Effector memory CD4-positive, alpha-beta T cell (primary cell): ENCODE measurements at regions not wholly inside any gene's neighbourhood (a gene's known extent, or its start where the extent isn't known, plus 50 kb on each side); places are given as distances from the start of the nearest gene placed in this dataset.
"Not testable (repeated sequence)": the region's sequence is repeated elsewhere in the genome, so short reads cannot be mapped to it uniquely, and the experiment has no call there.

Experiments
- DNase-seq, 3 donors: peaks; one replicate each; pipeline ENCODE4 v3.0.0-alpha.2; 2020
- H3K27ac ChIP-seq: 2 replicates; pipeline ENCODE4 v1.7.0; 2013; ENCODE audit warnings: mild to moderate bottlenecking, low read length, moderate library complexity; ENCODE audit not compliant: insufficient read depth, poor library complexity, severe bottlenecking
- H3K27me3 ChIP-seq: replicated peaks from 2 replicates; pipeline ENCODE4 v1.7.0; 2013; ENCODE audit warnings: mild to moderate bottlenecking, low read length; ENCODE audit not compliant: insufficient read depth, control insufficient read depth, poor library complexity, severe bottlenecking
- H3K36me3 ChIP-seq: 2 replicates; pipeline ENCODE4 v1.7.0; 2013; ENCODE audit warnings: mild to moderate bottlenecking, low read length, moderate library complexity; ENCODE audit not compliant: control insufficient read depth, insufficient read depth
- H3K4me1 ChIP-seq: 2 replicates; pipeline ENCODE4 v1.7.0; 2013; ENCODE audit warnings: low read length, mild to moderate bottlenecking; ENCODE audit not compliant: control insufficient read depth, insufficient read depth, poor library complexity, severe bottlenecking
- H3K4me3 ChIP-seq: 2 replicates; pipeline ENCODE4 v1.7.0; 2013; ENCODE audit warnings: low read length, low read depth, mild to moderate bottlenecking; ENCODE audit not compliant: insufficient read depth, poor library complexity, severe bottlenecking
- H3K9me3 ChIP-seq: 2 replicates; pipeline ENCODE4 v1.7.0; 2013; ENCODE audit warnings: mild to moderate bottlenecking, low read length, moderate library complexity; ENCODE audit not compliant: control insufficient read depth

DNA sequence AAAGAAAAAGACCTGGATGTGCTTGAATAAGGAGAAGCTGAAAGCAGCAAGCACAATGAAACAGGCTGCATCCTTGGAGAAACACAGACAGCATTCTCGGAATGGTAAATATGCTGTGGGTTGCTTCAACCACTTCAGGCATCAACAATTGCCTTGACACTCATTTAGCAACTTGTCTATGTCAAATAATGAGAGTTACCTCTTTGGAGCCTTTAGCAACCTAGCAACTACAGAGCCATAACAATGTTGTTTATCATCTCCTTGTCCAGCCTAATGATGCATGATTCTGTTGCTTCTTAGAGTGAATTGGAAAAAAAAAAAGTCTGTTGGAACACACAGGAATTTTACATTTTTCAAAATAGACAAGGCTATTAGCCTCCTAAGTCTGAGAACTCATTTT is 410.6 kb downstream of the PIK3C3 start:
- H3K4me3 ChIP-seq, result no peak overlapping the region
- no peaks in the 10 kb centered on the region for H3K36me3 ChIP-seq
- DNase-seq, result no peak
- H3K27me3 ChIP-seq, result no peaks in the 10 kb centered on the region
- H3K4me1 ChIP-seq, result no peaks in the 10 kb centered on the region
- no peak overlapping the region for H3K27ac ChIP-seq
- no peaks in the 10 kb centered on the region for H3K9me3 ChIP-seq

GRCh38 chr18:42373584-42373983 is 418.6 kb downstream of the PIK3C3 start:
- H3K27ac ChIP-seq, result no peak overlapping the region

GRCh38 chr18:42374961-42375360 is 419.9 kb downstream of the PIK3C3 start:
- Histone ChIP-seq H3K27me3 (no peaks in the 10 kb centered on the region), H3K9me3 (no peaks in the 10 kb centered on the region)

More at GRCh38 chr18:42373584-42373983, 418.6 kb downstream of the PIK3C3 start:
- no peaks in the 10 kb centered on the region for H3K27me3 ChIP-seq
- no peaks in the 10 kb centered on the region for H3K4me1 ChIP-seq
- no peak overlapping the region for H3K4me3 ChIP-seq
- H3K9me3 ChIP-seq, result no peaks in the 10 kb centered on the region
- DNase-seq, result no peak
- H3K36me3 ChIP-seq, result no peaks in the 10 kb centered on the region

DNA sequence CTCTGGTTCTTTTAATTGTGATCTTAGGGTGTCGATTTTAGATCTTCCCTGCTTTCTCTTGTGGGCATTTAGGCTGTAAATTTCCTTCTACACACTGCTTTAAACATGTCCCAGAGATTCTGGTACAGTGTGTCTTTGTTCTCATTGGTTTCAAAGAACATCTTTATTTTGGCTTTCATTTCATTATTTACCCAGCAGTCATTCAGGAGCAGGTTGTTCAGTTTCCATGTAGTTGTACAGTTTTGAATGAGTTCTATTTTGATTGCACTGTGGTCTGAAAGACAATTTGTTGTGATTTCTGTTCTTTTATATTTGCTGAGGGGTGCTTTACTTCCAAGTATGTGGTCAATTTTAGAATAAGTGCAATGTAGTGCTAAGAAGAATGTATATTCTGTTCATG is 423.8 kb downstream of the PIK3C3 start:
- not testable (repeated sequence) for H3K36me3 ChIP-seq, H3K4me1 ChIP-seq, DNase-seq, H3K9me3 ChIP-seq, H3K4me3 ChIP-seq, H3K27me3 ChIP-seq, H3K27ac ChIP-seq

More at GRCh38 chr18:42374961-42375360, 419.9 kb downstream of the PIK3C3 start:
- H3K4me3 ChIP-seq, result no peak overlapping the region
- no peak overlapping the region for H3K27ac ChIP-seq
- no peak for DNase-seq
- H3K4me1 ChIP-seq, result no peaks in the 10 kb centered on the region
- H3K36me3 ChIP-seq, result no peaks in the 10 kb centered on the region

DNA sequence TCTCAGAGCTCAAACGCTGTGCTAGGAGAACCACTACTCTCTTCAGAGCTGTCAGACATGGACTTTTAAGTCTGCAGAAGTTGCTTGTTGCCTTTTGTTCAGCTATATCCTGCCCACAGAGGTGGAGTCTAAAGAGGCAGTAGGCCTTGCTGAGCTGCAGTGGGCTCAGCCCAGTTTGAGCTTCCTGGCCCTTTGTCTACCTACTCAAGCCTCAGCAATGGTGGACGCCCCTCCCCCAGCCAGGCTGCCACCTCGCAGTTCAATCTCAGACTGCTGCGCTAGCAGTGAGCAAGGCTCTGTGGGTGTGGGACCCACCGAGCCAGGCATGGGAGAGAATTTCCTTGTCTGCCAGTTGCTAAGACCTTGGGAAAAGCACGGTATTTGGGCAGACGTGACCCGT is 426.2 kb downstream of the PIK3C3 start:
- H3K36me3 ChIP-seq, H3K9me3 ChIP-seq, H3K27ac ChIP-seq, H3K27me3 ChIP-seq, H3K4me1 ChIP-seq, H3K4me3 ChIP-seq, DNase-seq: not testable (repeated sequence)

- no peaks in the 10 kb centered on the region for H3K36me3 ChIP-seq
- no peaks in the 10 kb centered on the region for H3K4me1 ChIP-seq
- DNase-seq, result no peak
- no peak overlapping the region for H3K4me3 ChIP-seq
- no peaks in the 10 kb centered on the region for H3K9me3 ChIP-seq
- no peak overlapping the region for H3K27ac ChIP-seq
- no peaks in the 10 kb centered on the region for H3K27me3 ChIP-seq
Observed at GRCh38 chr18:42392416-42392815, 437.4 kb downstream of the PIK3C3 start.

DNA sequence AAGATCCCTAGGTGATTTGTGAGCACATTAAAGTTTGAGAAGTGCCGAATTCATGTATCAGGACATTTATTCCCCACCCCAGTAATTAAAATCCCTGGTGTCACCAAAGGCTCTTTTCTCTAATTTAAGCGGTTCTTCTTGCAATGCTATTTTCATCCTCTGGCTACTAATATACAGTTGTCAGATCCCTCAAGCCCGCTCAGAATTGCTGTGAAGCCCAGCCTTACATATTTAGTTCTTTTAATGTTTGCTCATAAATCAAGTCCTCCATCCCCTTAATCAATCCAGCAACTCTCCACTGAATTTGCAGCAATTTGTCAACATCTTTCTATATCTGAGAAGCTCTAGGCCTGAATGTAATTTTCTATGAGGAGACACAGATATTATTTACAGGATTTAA is 437.9 kb downstream of the PIK3C3 start:
- Histone ChIP-seq H3K4me1 (no peaks in the 10 kb centered on the region), H3K27me3 (no peaks in the 10 kb centered on the region), H3K4me3 (no peak overlapping the region), H3K36me3 (no peaks in the 10 kb centered on the region), H3K9me3 (no peaks in the 10 kb centered on the region), H3K27ac (no peak overlapping the region)
- DNase-seq, result no peak

DNA sequence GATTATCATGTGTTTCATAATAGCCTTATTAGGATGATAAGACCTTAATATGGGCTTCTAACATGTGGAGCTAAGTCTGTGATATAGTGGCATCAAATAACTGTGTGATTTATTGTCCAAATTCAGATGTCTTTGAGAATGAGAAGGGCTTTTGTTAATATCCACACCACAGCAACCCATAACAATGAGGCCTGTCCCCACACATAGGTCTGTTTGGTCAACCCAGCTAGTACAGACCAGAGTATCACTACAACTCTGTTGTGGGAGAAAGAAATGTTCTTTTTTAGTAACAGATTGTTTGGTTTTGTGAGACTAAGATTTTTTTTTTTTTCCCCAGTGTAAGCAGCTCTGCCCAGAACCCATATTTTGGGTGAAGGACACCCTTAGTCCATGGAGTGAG is 439.2 kb downstream of the PIK3C3 start:
- no peak overlapping the region for H3K27ac ChIP-seq
- H3K4me3 ChIP-seq, result no peak overlapping the region
- no peaks in the 10 kb centered on the region for H3K36me3 ChIP-seq
- DNase-seq, result no peak
- no peaks in the 10 kb centered on the region for H3K27me3 ChIP-seq
- no peaks in the 10 kb centered on the region for H3K9me3 ChIP-seq
- no peaks in the 10 kb centered on the region for H3K4me1 ChIP-seq

DNA sequence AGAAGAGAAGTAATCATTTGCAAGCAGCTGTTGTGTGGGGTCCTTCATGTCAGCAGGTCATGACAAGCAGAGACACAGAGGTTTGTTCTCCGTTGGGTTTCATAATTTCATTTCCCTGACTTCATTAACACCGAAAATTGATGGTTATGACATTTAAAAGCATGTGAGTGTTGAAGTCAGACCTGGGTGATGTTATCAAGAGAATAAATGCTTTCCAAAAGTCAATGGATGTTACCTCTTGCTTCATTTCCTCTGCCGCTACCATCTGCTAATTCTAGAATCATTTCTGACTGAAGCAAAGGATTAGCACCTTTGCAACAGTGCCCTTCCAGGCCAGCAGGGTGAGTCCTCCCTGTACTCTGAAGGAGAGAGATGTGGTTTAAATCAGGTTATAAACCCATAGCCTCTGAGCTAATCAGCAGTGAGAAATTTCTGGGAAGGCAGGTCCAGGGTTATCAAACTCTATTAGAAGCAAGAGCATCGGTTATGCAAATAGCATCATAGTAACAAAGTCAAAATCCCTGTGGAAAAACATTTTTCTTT is 446.2 kb downstream of the PIK3C3 start:
- no peak overlapping the region for H3K27ac ChIP-seq
- H3K36me3 ChIP-seq, result no peaks in the 10 kb centered on the region
- H3K27me3 ChIP-seq, result no peaks in the 10 kb centered on the region
- H3K4me3 ChIP-seq, result no peak overlapping the region
- H3K4me1 ChIP-seq, result no peaks in the 10 kb centered on the region
- H3K9me3 ChIP-seq, result no peaks in the 10 kb centered on the region
- no peak for DNase-seq

DNA sequence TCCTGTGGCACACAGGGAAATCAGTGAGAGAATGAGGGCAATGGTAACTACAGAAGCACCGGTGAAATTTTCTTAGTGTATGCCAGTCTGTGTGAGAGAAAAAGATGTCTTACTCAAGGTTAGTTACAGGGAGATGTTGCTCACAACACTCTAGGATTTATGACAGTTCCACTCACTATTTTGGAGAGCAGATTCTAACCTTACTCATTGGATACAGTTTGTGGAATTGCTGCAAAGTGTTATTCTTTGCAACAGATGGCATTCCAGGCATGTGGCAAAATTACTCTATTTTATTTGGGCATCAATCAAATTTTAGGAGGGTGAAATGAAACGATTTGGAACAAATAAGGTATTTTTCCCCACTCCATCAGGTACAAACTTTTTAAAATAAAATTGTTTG is 449.1 kb downstream of the PIK3C3 start:
- Histone ChIP-seq H3K27ac (no peak overlapping the region), H3K27me3 (no peaks in the 10 kb centered on the region), H3K4me3 (no peak overlapping the region), H3K4me1 (no peaks in the 10 kb centered on the region), H3K9me3 (no peaks in the 10 kb centered on the region), H3K36me3 (no peaks in the 10 kb centered on the region)
- DNase-seq, result no peak

- Histone ChIP-seq H3K36me3 (no peaks in the 10 kb centered on the region), H3K27ac (no peak overlapping the region), H3K4me3 (no peak overlapping the region), H3K9me3 (no peaks in the 10 kb centered on the region), H3K4me1 (no peaks in the 10 kb centered on the region), H3K27me3 (no peaks in the 10 kb centered on the region)
- DNase-seq, result no peak
Observed at GRCh38 chr18:42409005-42409404, 454.0 kb downstream of the PIK3C3 start.
